Natural killer cell (primary cell): ENCODE measurements at regions not wholly inside any gene's neighbourhood (a gene's known extent, or its start where the extent isn't known, plus 50 kb on each side); places are given as distances from the start of the nearest gene placed in this dataset.
"Not testable (repeated sequence)": the region's sequence is repeated elsewhere in the genome, so short reads cannot be mapped to it uniquely, and the experiment has no call there.

Source experiments
- ATAC-seq, 3 donors: fragments of 150-1000 bp in 2 of 3; fragments of 200-7000 bp in 1 of 3; cut with Tn5 transposase; 1 replicate in 1 of 3; 2 replicates in 2 of 3; pipeline ENCODE4 v1.10.0; 2021; ENCODE audit warnings: mild to moderate bottlenecking in 2 of 3, moderate library complexity in 2 of 3
- DNase-seq, 2 donors: peaks; one replicate each; pipeline versions ENCODE4 v3.0.0 to v3.0.0-alpha.2; 2013 to 2021; ENCODE audit warnings: mixed read lengths in 1 of 2
- H3K27ac ChIP-seq: one replicate; pipeline ENCODE4 v1.5.1; 2013; ENCODE audit warnings: mild to moderate bottlenecking, low read length
- H3K27me3 ChIP-seq: one replicate; pipeline ENCODE4 v1.6.1; 2013; ENCODE audit warnings: low read length; ENCODE audit not compliant: control insufficient read depth, insufficient read depth
- H3K36me3 ChIP-seq: one replicate; pipeline ENCODE4 v1.6.1; 2013; ENCODE audit warnings: low read length; ENCODE audit not compliant: control insufficient read depth, insufficient read depth
- H3K4me1 ChIP-seq: one replicate; pipeline ENCODE4 v1.6.1; 2013; ENCODE audit warnings: low read length; ENCODE audit not compliant: control insufficient read depth, insufficient read depth
- H3K4me3 ChIP-seq: one replicate; pipeline ENCODE4 v1.5.1; 2013; ENCODE audit warnings: low read length
- H3K9me3 ChIP-seq: one replicate; pipeline ENCODE4 v1.6.1; 2013; ENCODE audit warnings: low read length; ENCODE audit not compliant: control insufficient read depth, insufficient read depth
- H3K27ac Mint-ChIP-seq, 2 donors: one replicate each; pipeline ENCODE4 v1.8.0; 2022; ENCODE audit warnings: mild to moderate bottlenecking in 2 of 2, mixed read lengths in 2 of 2, moderate library complexity in 1 of 2
- H3K27me3 Mint-ChIP-seq, 2 donors: one replicate each; pipeline ENCODE4 v1.8.0; 2022; ENCODE audit warnings: low read depth in 2 of 2, mixed read lengths in 2 of 2
- H3K36me3 Mint-ChIP-seq: one replicate; pipeline ENCODE4 v1.8.0; 2022; ENCODE audit warnings: mixed read lengths
- H3K4me1 Mint-ChIP-seq, 2 donors: one replicate each; pipeline ENCODE4 v1.8.0; 2022; ENCODE audit warnings: mixed read lengths in 2 of 2
- H3K4me3 Mint-ChIP-seq: one replicate; pipeline ENCODE4 v1.8.0; 2022; ENCODE audit warnings: mild to moderate bottlenecking, moderate library complexity, mixed read lengths
- H3K9me3 Mint-ChIP-seq, 2 donors: one replicate each; pipeline ENCODE4 v1.8.0; 2022; ENCODE audit warnings: mixed read lengths in 2 of 2
- WGBS: methylation state at CpG from one replicate; pipeline ENCODE4 v1.1.7; 2013; ENCODE audit warnings: missing lambda C conversion rate; ENCODE audit not compliant: insufficient coverage; 5-methylcytosine and 5-hydroxymethylcytosine counted together
- intact Hi-C: fragments of 100-400 bp; cut with micrococcal nuclease; formaldehyde crosslinking; loops from one replicate; pipeline ENCODE4 v1.14.2; 2022

DNA sequence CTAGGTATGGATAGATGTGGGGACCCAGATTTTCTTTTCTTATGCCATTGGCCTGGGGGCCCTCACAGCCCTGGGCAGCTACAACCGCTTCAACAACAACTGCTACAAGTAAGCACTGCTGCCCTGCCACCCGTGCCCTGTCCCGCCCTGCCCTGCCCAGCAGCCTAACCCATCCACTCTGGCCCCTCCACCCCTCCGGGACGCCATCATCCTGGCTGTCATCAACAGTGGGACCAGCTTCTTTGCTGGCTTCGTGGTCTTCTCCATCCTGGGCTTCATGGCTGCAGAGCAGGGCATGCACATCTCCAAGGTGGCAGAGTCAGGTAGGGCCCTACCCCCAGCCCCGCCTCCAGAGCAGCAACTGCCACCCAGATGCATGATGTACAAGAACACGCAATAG, 521.3 kb downstream of the TP53TG3F start:
- H3K27me3 Mint-ChIP-seq, H3K9me3 ChIP-seq, H3K36me3 Mint-ChIP-seq, H3K27ac Mint-ChIP-seq, DNase-seq, H3K4me1 Mint-ChIP-seq, H3K27me3 ChIP-seq, H3K4me3 ChIP-seq, ATAC-seq, intact Hi-C loops, H3K27ac ChIP-seq, H3K4me1 ChIP-seq, H3K4me3 Mint-ChIP-seq, H3K36me3 ChIP-seq, H3K9me3 Mint-ChIP-seq: not testable (repeated sequence)
- WGBS = no CpG with 5 or more reads among the region's 8 CpGs

DNA sequence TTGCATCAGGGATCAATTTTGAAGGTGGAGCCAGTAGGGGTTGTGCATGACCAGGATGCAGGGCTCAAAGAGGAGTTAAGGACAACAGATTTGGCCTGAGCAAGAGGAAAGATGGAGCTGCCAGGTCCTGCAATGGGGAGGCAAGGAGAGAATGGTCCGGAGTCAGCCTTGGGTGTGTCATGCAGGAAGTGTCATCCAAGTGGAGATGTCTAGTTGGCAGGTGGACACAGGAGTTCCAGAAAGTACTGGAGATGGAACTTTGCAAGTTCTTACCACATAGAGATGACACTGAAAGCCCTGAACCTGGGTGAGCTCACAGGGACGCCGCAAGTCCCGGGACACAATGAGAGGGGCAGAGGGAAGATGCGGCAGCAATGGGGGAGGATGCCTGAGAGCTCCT, 525.0 kb downstream of the TP53TG3F start:
- H3K9me3 ChIP-seq, H3K4me1 Mint-ChIP-seq, H3K4me3 Mint-ChIP-seq, H3K27me3 Mint-ChIP-seq, H3K27ac Mint-ChIP-seq, H3K4me1 ChIP-seq, H3K27me3 ChIP-seq, intact Hi-C loops, DNase-seq, H3K9me3 Mint-ChIP-seq, H3K27ac ChIP-seq, H3K36me3 Mint-ChIP-seq, H3K4me3 ChIP-seq, ATAC-seq, H3K36me3 ChIP-seq: not testable (repeated sequence)
- no CpG with 5 or more reads among the region's 5 CpGs for WGBS

DNA sequence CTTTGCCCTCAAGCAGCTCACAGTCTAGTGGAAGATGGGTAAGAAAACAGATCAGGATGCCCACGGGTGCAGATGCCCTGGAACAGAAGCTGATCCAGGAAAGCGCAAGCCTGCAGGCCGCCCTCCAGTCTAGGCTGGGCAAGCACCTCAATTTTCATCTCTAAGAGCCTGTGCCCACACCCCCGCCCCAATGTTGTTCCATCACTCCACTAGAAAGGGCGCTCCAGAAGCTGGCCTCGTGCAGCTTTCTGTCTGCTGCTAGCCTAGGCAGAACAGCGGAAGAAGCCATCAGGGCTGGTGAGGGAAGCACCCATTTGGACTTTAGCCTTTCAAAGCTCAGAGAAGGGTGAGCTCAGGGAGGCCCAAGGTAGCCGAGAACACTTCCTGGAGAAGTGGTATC, 527.1 kb downstream of the TP53TG3F start:
- H3K27ac ChIP-seq, H3K4me1 Mint-ChIP-seq, H3K9me3 Mint-ChIP-seq, H3K9me3 ChIP-seq, H3K27me3 Mint-ChIP-seq, H3K4me1 ChIP-seq, DNase-seq, H3K4me3 ChIP-seq, H3K4me3 Mint-ChIP-seq, H3K27me3 ChIP-seq, intact Hi-C loops, ATAC-seq, H3K36me3 ChIP-seq, H3K36me3 Mint-ChIP-seq, H3K27ac Mint-ChIP-seq: not testable (repeated sequence)
- WGBS = 89% methylated on average over 3 of the region's 8 CpGs

DNA sequence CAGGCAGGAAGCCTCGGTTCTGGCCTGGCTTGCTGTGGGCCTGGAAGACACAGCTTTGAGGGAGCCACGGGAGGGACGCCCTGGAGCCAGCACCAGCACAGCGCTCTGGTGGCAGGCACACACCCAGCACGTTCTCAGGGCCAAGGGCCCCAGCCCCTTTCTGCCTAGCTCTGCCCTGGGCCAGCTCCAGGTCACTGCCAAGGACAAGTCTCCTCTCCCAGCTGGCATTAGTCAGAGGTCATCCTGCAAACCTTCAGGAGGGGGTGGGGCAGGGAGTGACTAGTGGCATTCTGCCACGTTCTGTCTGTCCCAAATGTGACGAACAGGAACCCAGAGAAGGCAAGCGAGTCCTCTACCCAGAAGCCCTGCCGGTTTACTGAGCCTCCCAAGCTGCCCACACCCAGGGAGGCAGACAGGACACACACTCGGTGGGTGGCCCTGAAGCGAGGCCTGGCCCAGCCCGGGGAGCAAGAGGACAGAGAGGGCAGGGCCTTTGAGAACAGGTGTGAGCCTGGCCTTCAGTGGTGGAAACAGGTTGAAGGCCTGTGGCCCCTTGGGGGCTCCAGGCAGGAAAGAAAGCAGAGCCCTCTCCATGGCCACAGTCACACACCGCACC, 528.0 kb downstream of the TP53TG3F start:
- WGBS = 83% methylated on average over 4 of the region's 13 CpGs
- intact Hi-C loops, H3K27ac ChIP-seq, H3K4me1 ChIP-seq, H3K27ac Mint-ChIP-seq, H3K36me3 Mint-ChIP-seq, H3K27me3 Mint-ChIP-seq, H3K4me3 Mint-ChIP-seq, H3K27me3 ChIP-seq, H3K4me3 ChIP-seq, DNase-seq, H3K36me3 ChIP-seq, ATAC-seq, H3K4me1 Mint-ChIP-seq, H3K9me3 ChIP-seq, H3K9me3 Mint-ChIP-seq: not testable (repeated sequence)

- H3K9me3 ChIP-seq, H3K36me3 Mint-ChIP-seq, H3K27ac ChIP-seq, H3K4me3 Mint-ChIP-seq, H3K27me3 ChIP-seq, H3K27me3 Mint-ChIP-seq, ATAC-seq, H3K27ac Mint-ChIP-seq, intact Hi-C loops, H3K9me3 Mint-ChIP-seq, H3K4me1 ChIP-seq, H3K4me1 Mint-ChIP-seq, H3K4me3 ChIP-seq, DNase-seq, H3K36me3 ChIP-seq: not testable (repeated sequence)
- no CpG with 5 or more reads among the region's 8 CpGs for WGBS
These were observed 528.6 kb downstream of the TP53TG3F start for GRCh38 chr16:33988012-33988411.

GRCh38 chr16:33990488-33990887, 531.1 kb downstream of the TP53TG3F start:
- H3K9me3 ChIP-seq, H3K27ac Mint-ChIP-seq, H3K4me1 ChIP-seq, H3K27me3 ChIP-seq, H3K36me3 Mint-ChIP-seq, H3K36me3 ChIP-seq, H3K27me3 Mint-ChIP-seq, H3K9me3 Mint-ChIP-seq, intact Hi-C loops, ATAC-seq, H3K4me3 ChIP-seq, DNase-seq, H3K4me3 Mint-ChIP-seq, H3K27ac ChIP-seq, H3K4me1 Mint-ChIP-seq: not testable (repeated sequence)
- WGBS = no CpG with 5 or more reads among the region's 18 CpGs

- H3K36me3 Mint-ChIP-seq, H3K4me1 ChIP-seq: not testable (repeated sequence)
These were observed 533.2 kb downstream of the TP53TG3F start for GRCh38 chr16:33992513-33993177.

GRCh38 chr16:33994207-33994606, 534.8 kb downstream of the TP53TG3F start:
- H3K4me3 ChIP-seq, H3K9me3 Mint-ChIP-seq, H3K27me3 Mint-ChIP-seq, H3K36me3 ChIP-seq, DNase-seq, ATAC-seq, H3K4me1 ChIP-seq, H3K27ac Mint-ChIP-seq, intact Hi-C loops, H3K9me3 ChIP-seq, H3K36me3 Mint-ChIP-seq, H3K27me3 ChIP-seq, H3K27ac ChIP-seq, H3K4me3 Mint-ChIP-seq, H3K4me1 Mint-ChIP-seq: not testable (repeated sequence)
- WGBS = 81% methylated on average over 7 of the region's 12 CpGs

More at GRCh38 chr16:33992513-33993177, 533.2 kb downstream of the TP53TG3F start:
- H3K27ac ChIP-seq, H3K4me3 Mint-ChIP-seq, ATAC-seq, H3K27ac Mint-ChIP-seq, intact Hi-C loops, H3K36me3 ChIP-seq, DNase-seq, H3K9me3 ChIP-seq, H3K9me3 Mint-ChIP-seq, H3K4me1 Mint-ChIP-seq, H3K27me3 ChIP-seq, H3K27me3 Mint-ChIP-seq, H3K4me3 ChIP-seq: not testable (repeated sequence)
- WGBS = 80% methylated on average over 10 of the region's 11 CpGs
